C4-2B (cell line): ENCODE measurements at regions not wholly inside any gene's neighbourhood (a gene's known extent, or its start where the extent isn't known, plus 50 kb on each side); places are given as distances from the start of the nearest gene placed in this dataset.

Source experiments
- CTCF ChIP-seq: fragments of 450-650 bp; conservative IDR thresholded peaks from 2 replicates; pipeline ENCODE4 v1.5.1; 2017; ENCODE audit warnings: mild to moderate bottlenecking
- ZFX ChIP-seq: fragments of 450-650 bp; IDR thresholded peaks from 2 replicates; pipeline ENCODE4 v1.6.1; 2017

- TF ChIP-seq CTCF = no peak
- no peak for TF ChIP-seq ZFX
These were observed 260.5 kb downstream of the GADD45G start for GRCh38 chr9:89865357-89865756.
